Stimulated activated effector memory CD8-positive, alpha-beta T cell treated with anti-CD3 and anti-CD28 coated beads, Interleukin-12 subunit alpha, Interleukin-12 subunit beta, amount 100 ng/mL, for 72 hours (primary cell): ENCODE measurements at regions not wholly inside any gene's neighbourhood (a gene's known extent, or its start where the extent isn't known, plus 50 kb on each side); places are given as distances from the start of the nearest gene placed in this dataset.
A peak's percentile ranks its signal among the peaks of the same experiment; 100 is the strongest.

Experiments
- ATAC-seq: fragments of 150-1000 bp; cut with Tn5 transposase; 2 replicates; pipeline ENCODE4 v1.10.0; 2021
- DNase-seq, 2 donors: peaks; one replicate each; pipeline ENCODE4 v3.0.0; 2021 to 2022; ENCODE audit warnings: low spot score in 2 of 2
- H3K27ac Mint-ChIP-seq: one replicate; pipeline ENCODE4 v1.8.0; 2022; ENCODE audit warnings: mild to moderate bottlenecking, mixed read lengths
- H3K36me3 Mint-ChIP-seq: one replicate; pipeline ENCODE4 v1.8.0; 2022; ENCODE audit warnings: mild to moderate bottlenecking, mixed read lengths
- H3K4me1 Mint-ChIP-seq: one replicate; pipeline ENCODE4 v1.8.0; 2022; ENCODE audit warnings: mixed read lengths
- H3K4me3 Mint-ChIP-seq: one replicate; pipeline ENCODE4 v1.8.0; 2022; ENCODE audit warnings: mild to moderate bottlenecking, mixed read lengths
- H3K9me3 Mint-ChIP-seq: one replicate; pipeline ENCODE4 v1.8.0; 2022; ENCODE audit warnings: mixed read lengths

DNA sequence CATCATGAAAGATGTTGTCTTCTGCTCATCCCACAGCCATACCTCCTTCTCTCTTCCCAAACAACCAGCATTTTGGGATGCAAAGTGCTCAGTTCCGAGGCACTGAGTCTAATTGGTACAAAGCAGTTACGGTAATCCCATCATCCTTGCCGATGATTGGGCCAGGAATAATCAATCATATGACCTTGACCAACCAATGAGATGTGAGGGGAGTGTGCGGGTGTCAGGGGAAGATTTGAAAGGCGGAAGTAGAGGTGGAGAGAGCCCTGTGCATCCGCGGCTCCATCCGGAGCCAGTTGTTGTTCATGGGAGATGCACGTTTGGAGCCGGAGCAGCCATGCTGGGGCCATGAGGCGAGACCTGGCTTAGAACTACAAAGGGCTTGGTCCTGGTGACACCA is 67.3 kb downstream of the SYNE3 start:
- peaks cover 10% of the 10 kb centered on the region for H3K4me1 Mint-ChIP-seq
- no peaks in the 10 kb centered on the region for H3K9me3 Mint-ChIP-seq
- no peak for ATAC-seq
- peak overlapping the region; percentile 18 for H3K27ac Mint-ChIP-seq
- H3K4me3 Mint-ChIP-seq = no peak overlapping the region
- no peak for DNase-seq
- H3K36me3 Mint-ChIP-seq = peaks cover 97% of the 10 kb centered on the region

GRCh38 chr14:95446470-95446869 is 70.0 kb downstream of the SYNE3 start:
- H3K4me1 Mint-ChIP-seq = peaks cover 16% of the 10 kb centered on the region
- H3K27ac Mint-ChIP-seq = peak overlapping the region; percentile 86

GRCh38 chr14:95445676-95446075 is 70.8 kb downstream of the SYNE3 start:
- Mint-ChIP-seq H3K9me3 (no peaks in the 10 kb centered on the region), H3K27ac (peak overlapping the region; percentile 86), H3K4me3 (no peak overlapping the region), H3K36me3 (peaks cover 97% of the 10 kb centered on the region), H3K4me1 (peaks cover 16% of the 10 kb centered on the region)
- no peak for DNase-seq
- ATAC-seq = no peak

More at GRCh38 chr14:95446470-95446869, 70.0 kb downstream of the SYNE3 start:
- no peaks in the 10 kb centered on the region for H3K9me3 Mint-ChIP-seq
- ATAC-seq (no peak), DNase-seq (no peak)
- peaks cover 97% of the 10 kb centered on the region for H3K36me3 Mint-ChIP-seq
- no peak overlapping the region for H3K4me3 Mint-ChIP-seq

DNA sequence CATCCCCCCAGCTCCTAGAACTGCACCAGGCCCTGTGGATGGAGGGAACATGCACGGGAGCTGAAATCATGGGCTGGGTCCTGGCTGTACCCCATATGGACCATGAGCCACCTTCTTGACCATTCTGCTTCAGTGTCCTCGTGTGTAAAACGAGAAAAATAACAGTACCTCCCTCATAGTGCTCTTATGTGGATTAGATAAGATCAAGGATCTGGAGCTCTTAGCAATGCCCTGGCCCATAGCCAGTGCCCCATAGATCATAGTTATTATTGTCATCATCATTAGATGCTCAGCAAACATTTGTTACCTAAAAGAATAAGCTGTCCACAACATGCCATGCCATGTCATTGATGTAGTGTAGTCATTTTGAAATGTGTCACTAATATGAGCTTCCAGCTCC is 71.3 kb downstream of the SYNE3 start:
- DNase-seq (no peak), ATAC-seq (no peak)
- no peaks in the 10 kb centered on the region for H3K9me3 Mint-ChIP-seq
- H3K4me3 Mint-ChIP-seq = no peak overlapping the region
- H3K4me1 Mint-ChIP-seq = peaks cover 16% of the 10 kb centered on the region
- peak overlapping the region; percentile 86 for H3K27ac Mint-ChIP-seq
- H3K36me3 Mint-ChIP-seq = peaks cover 97% of the 10 kb centered on the region

GRCh38 chr14:95444132-95445129 is 72.0 kb downstream of the SYNE3 start:
- H3K9me3 Mint-ChIP-seq = no peaks in the 10 kb centered on the region
- H3K4me1 Mint-ChIP-seq = peaks cover 16% of the 10 kb centered on the region
- peaks cover 98% of the 10 kb centered on the region for H3K36me3 Mint-ChIP-seq
- ATAC-seq = no peak
- H3K4me3 Mint-ChIP-seq = no peak overlapping the region
- no peak for DNase-seq
- peak overlapping the region; percentile 86 for H3K27ac Mint-ChIP-seq

DNA sequence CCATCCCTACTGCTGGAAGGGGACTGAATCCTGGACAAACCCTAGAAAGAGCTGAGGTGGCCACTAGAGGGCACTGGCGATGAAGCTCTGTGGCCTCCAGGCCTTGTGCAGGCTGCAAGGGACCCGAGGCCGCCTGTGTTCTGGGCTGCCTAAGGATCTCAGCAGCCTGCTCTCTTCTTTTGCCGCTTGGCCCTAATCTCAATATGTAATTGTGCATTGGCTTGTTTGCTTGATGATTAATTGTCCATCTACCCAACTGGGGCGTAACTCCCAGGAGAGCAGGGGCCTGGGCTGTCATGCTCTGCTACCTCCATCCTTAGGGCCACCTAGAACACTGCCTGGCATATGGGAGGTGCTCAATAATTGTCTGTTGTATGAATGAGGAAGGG is 73.8 kb downstream of the SYNE3 start:
- Mint-ChIP-seq H3K9me3 (no peaks in the 10 kb centered on the region), H3K27ac (peak overlapping the region; percentile 6), H3K4me1 (peaks cover 12% of the 10 kb centered on the region), H3K4me3 (no peak overlapping the region), H3K36me3 (peaks cover 98% of the 10 kb centered on the region)
- ATAC-seq (peak; percentile 91), DNase-seq (peak; percentile 53 to 81)

- Mint-ChIP-seq H3K9me3 (no peaks in the 10 kb centered on the region), H3K4me1 (peaks cover 12% of the 10 kb centered on the region), H3K27ac (peak overlapping the region; percentile 37), H3K4me3 (no peak overlapping the region), H3K36me3 (peaks cover 98% of the 10 kb centered on the region)
- ATAC-seq = peak; percentile 19
- DNase-seq = no peak
Observed at GRCh38 chr14:95442016-95442632, 74.3 kb downstream of the SYNE3 start.

DNA sequence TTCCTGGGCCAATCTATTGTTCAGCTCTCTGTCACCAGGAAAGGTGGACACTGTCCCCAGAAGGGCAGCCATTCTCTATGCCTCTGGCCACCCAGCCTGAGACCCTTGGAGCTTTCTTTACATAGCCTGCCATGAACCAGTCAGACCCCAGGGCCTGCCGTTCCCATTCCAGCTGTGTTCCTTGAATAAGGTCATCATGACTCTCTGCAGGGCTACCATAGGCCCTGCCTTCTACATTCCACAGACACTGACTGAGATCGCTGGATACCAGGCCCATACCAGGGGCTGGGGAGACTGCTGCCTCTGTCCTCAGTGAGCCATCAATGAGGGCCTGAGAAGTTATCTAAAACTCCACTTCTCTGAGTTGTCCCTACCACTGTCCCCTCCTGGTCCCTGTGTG is 75.5 kb downstream of the SYNE3 start:
- Mint-ChIP-seq H3K9me3 (no peaks in the 10 kb centered on the region), H3K4me1 (peaks cover 12% of the 10 kb centered on the region), H3K27ac (peak overlapping the region; percentile 40), H3K4me3 (no peak overlapping the region), H3K36me3 (peaks cover 100% of the 10 kb centered on the region)
- ATAC-seq (no peak), DNase-seq (no peak)

GRCh38 chr14:95440496-95440895 is 76.0 kb downstream of the SYNE3 start:
- ATAC-seq = no peak
- Mint-ChIP-seq H3K4me1 (peaks cover 12% of the 10 kb centered on the region), H3K9me3 (no peaks in the 10 kb centered on the region), H3K27ac (peak overlapping the region; percentile 40), H3K36me3 (peaks cover 100% of the 10 kb centered on the region), H3K4me3 (no peak overlapping the region)
- DNase-seq = no peak

DNA sequence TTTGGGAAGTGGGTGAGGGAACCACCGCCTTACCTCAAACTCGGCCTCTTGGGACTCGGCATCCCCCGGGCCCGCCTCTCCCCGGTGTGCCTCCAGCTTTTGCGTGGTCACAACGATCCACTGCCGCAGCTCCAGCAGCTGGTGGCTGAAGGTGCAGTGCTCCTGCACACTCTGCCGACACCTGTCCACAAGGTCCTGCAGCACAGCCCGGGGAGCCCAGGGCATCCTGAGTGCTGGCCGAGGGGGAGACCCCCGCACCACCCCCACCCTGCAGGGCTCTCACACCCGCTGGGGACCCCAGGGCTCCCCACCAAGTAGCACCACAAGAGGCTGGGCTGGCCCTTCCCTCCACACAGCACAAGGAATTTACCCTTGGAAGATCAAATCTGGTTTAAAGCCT is 76.6 kb downstream of the SYNE3 start:
- H3K27ac Mint-ChIP-seq = peak overlapping the region; percentile 40
- H3K4me1 Mint-ChIP-seq = peaks cover 9% of the 10 kb centered on the region
- H3K36me3 Mint-ChIP-seq = peaks cover 100% of the 10 kb centered on the region
- H3K9me3 Mint-ChIP-seq = no peaks in the 10 kb centered on the region
- DNase-seq = no peak
- ATAC-seq = no peak
- H3K4me3 Mint-ChIP-seq = no peak overlapping the region

DNA sequence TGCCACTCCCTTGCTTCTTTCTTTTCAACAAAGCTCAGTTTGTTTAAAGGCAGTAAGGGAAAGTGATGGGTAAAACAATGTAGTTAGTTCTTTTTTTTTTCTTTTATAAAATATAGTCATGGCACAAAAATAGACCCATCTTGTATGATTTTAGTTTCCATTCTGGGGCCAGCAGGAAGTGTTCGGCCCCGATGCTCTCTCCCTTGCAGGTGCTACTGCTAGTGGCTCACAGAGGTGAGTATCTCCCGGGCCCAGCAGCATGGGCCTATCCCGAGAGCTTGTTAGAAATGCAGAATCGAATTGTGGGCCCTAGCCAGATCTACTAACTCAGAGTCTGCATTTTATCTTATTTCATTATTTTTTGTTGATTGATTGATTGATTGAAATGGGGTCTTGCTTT is 78.7 kb downstream of the SYNE3 start:
- Mint-ChIP-seq H3K27ac (peak overlapping the region; percentile 82), H3K4me1 (peaks cover 2% of the 10 kb centered on the region), H3K4me3 (no peak overlapping the region), H3K36me3 (peaks cover 100% of the 10 kb centered on the region), H3K9me3 (no peaks in the 10 kb centered on the region)
- ATAC-seq (no peak), DNase-seq (no peak)

DNA sequence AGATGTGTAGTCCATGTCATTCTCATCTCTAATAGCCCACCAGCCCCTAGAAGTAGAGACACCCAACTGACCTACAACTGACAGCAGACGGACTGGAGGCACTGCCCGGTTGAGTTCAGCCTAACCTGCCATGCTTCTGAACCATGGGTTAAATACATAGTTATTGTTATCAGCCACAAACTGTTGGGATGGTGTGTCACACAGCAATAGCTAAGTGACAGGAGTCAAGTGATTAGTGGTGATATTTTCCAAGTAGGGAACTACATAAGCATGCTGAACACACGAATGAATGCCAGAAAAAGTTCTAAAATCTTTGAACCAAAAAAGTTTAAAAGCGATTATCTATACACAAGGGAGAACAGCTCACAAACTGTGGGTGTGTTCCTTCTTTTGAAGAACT is 80.1 kb downstream of the SYNE3 start:
- no peaks in the 10 kb centered on the region for H3K4me1 Mint-ChIP-seq
- DNase-seq = no peak
- H3K36me3 Mint-ChIP-seq = peaks cover 100% of the 10 kb centered on the region
- no peak overlapping the region for H3K27ac Mint-ChIP-seq
- H3K9me3 Mint-ChIP-seq = no peaks in the 10 kb centered on the region
- no peak overlapping the region for H3K4me3 Mint-ChIP-seq
- ATAC-seq = no peak

GRCh38 chr14:95434121-95434520 is 82.3 kb downstream of the SYNE3 start:
- no peak overlapping the region for H3K27ac Mint-ChIP-seq
- DNase-seq (no peak), ATAC-seq (no peak)
- H3K4me3 Mint-ChIP-seq = no peak overlapping the region
- no peaks in the 10 kb centered on the region for H3K9me3 Mint-ChIP-seq
- peaks cover 100% of the 10 kb centered on the region for H3K36me3 Mint-ChIP-seq
- no peaks in the 10 kb centered on the region for H3K4me1 Mint-ChIP-seq

- Mint-ChIP-seq H3K4me3 (no peak overlapping the region), H3K4me1 (no peaks in the 10 kb centered on the region), H3K27ac (no peak overlapping the region), H3K9me3 (no peaks in the 10 kb centered on the region), H3K36me3 (peaks cover 100% of the 10 kb centered on the region)
- ATAC-seq = no peak
- DNase-seq = no peak
Observed at GRCh38 chr14:95433094-95433478, 83.4 kb downstream of the SYNE3 start.

- DNase-seq (no peak), ATAC-seq (no peak)
- Mint-ChIP-seq H3K4me3 (no peak overlapping the region), H3K36me3 (peaks cover 100% of the 10 kb centered on the region), H3K9me3 (no peaks in the 10 kb centered on the region), H3K27ac (peak overlapping the region; percentile 64), H3K4me1 (peaks cover 3% of the 10 kb centered on the region)
Observed at GRCh38 chr14:95432144-95433093, 84.0 kb downstream of the SYNE3 start.
